ENCODE measurements at regions not wholly inside any gene's neighbourhood (a gene's known extent, or its start where the extent isn't known, plus 50 kb on each side); places are given as distances from the start of the nearest gene placed in this dataset.
A peak's percentile ranks its signal among the peaks of the same experiment; 100 is the strongest.

- H3K27me3 Mint-ChIP-seq: no peaks in the 10 kb centered on the region
- no peaks in the 10 kb centered on the region for H3K36me3 Mint-ChIP-seq (ENCODE audit: low read depth)
- H3K9me3 Mint-ChIP-seq: no peaks in the 10 kb centered on the region
- no peaks in the 10 kb centered on the region for H3K4me1 Mint-ChIP-seq (ENCODE audit: low read depth)
- no peak overlapping the region for H3K4me3 Mint-ChIP-seq
- DNase-seq: no peak
- H3K27ac Mint-ChIP-seq: no peak overlapping the region
Observed at GRCh38 chr13:77409412-77409811, 82.5 kb upstream of the MYCBP2 start.

DNA sequence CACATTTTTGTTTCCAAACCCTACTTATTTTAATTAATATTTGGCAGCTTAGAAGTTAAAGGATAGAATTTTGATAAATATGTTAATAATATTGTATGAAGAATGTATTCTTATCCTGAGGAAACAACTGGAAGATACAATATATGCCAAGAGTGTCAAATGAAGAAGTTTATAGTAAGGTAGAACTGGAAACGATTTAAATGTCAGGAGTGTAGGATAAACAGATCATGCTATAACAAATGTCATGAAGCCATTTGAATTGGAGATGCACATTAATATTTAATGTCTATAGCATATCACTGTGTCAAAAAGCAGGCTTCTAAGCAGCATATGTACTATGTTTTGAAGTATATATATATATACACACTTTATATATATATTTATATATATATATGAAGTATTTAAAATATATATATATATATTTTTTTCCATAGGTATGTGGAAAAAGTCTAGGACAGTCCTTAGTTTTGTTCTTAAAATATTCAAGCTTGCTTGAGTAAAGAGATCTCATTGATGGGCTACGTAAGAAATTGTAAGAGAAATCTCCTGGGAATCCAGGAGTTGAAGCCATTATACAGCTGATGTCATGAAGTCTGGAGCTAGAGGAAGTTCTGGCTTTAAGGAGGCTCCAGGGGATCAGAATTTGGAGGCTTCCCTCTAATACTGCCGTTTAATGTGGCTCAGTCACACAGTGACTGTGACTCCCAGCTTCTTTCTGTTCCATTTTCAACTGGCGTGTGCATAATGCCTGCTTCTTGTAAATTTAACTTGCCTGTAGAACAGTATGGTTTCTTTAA is 79.9 kb upstream of the MYCBP2 start:
- no peaks in the 10 kb centered on the region for H3K4me1 Mint-ChIP-seq (ENCODE audit: low read depth)
- DNase-seq: no peak
- H3K9me3 Mint-ChIP-seq: no peaks in the 10 kb centered on the region
- no peaks in the 10 kb centered on the region for H3K27me3 Mint-ChIP-seq
- H3K4me3 Mint-ChIP-seq: no peak overlapping the region
- H3K36me3 Mint-ChIP-seq (ENCODE audit: low read depth): no peaks in the 10 kb centered on the region
- no peak overlapping the region for H3K27ac Mint-ChIP-seq

- Mint-ChIP-seq H3K27me3 (peaks cover 4% of the 10 kb centered on the region), H3K27ac (no peak overlapping the region), H3K4me1 (ENCODE audit: low read depth) (no peaks in the 10 kb centered on the region), H3K9me3 (no peaks in the 10 kb centered on the region), H3K36me3 (ENCODE audit: low read depth) (no peaks in the 10 kb centered on the region), H3K4me3 (no peak overlapping the region)
- DNase-seq: no peak
Observed at GRCh38 chr13:77398825-77399620, 72.1 kb upstream of the MYCBP2 start.

DNA sequence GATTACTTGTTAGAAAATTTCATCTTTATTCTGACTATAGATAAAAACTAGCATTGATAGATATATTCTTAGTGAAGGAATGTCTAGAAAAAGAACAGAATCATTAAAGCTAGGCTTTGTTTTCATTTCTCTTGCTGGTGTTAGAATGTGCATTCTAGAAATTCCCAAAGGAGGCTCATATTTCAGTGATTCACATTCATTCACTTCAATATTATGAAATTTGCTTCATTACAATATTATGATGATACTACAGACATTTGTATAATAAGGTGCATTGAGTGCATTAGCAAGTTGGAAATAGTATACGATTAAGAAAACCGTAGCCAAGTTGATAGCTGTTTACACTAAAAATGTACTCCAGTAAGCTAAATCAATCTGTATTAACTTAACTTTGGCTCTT is 70.7 kb upstream of the MYCBP2 start:
- Mint-ChIP-seq H3K4me3 (no peak overlapping the region), H3K27me3 (peaks cover 4% of the 10 kb centered on the region), H3K36me3 (ENCODE audit: low read depth) (no peaks in the 10 kb centered on the region), H3K27ac (no peak overlapping the region), H3K9me3 (no peaks in the 10 kb centered on the region), H3K4me1 (ENCODE audit: low read depth) (peaks cover 10% of the 10 kb centered on the region)
- DNase-seq: no peak

DNA sequence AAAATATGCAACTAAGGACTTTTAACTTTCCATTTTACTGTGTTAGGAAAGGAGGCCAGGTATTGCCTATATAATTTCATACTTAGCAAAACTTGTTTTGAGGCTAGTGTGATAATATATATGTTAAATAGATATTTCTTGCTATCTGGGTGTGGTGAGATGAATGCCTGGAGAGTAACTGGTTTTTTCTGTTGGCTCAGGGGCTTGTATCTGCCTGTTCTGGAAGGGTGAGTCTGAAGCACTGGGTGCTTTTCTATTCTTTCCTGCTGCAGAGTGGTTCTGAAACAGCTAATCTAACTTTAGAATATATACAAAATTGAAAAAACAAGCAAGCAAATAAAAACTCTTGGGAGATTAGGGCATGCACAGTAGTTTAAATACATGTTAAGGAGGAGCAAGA is 64.6 kb upstream of the MYCBP2 start:
- no peaks in the 10 kb centered on the region for H3K36me3 Mint-ChIP-seq (ENCODE audit: low read depth)
- no peaks in the 10 kb centered on the region for H3K9me3 Mint-ChIP-seq
- no peak for DNase-seq
- no peak overlapping the region for H3K27ac Mint-ChIP-seq
- H3K27me3 Mint-ChIP-seq: no peaks in the 10 kb centered on the region
- peaks cover 31% of the 10 kb centered on the region for H3K4me1 Mint-ChIP-seq (ENCODE audit: low read depth)
- H3K4me3 Mint-ChIP-seq: no peak overlapping the region

- no peak overlapping the region for H3K27ac Mint-ChIP-seq
- no peak overlapping the region for H3K4me3 Mint-ChIP-seq
- H3K36me3 Mint-ChIP-seq (ENCODE audit: low read depth): no peaks in the 10 kb centered on the region
- H3K27me3 Mint-ChIP-seq: no peaks in the 10 kb centered on the region
- DNase-seq: no peak
- peaks cover 31% of the 10 kb centered on the region for H3K4me1 Mint-ChIP-seq (ENCODE audit: low read depth)
- H3K9me3 Mint-ChIP-seq: no peaks in the 10 kb centered on the region
Observed at GRCh38 chr13:77390391-77390790, 63.5 kb upstream of the MYCBP2 start.

DNA sequence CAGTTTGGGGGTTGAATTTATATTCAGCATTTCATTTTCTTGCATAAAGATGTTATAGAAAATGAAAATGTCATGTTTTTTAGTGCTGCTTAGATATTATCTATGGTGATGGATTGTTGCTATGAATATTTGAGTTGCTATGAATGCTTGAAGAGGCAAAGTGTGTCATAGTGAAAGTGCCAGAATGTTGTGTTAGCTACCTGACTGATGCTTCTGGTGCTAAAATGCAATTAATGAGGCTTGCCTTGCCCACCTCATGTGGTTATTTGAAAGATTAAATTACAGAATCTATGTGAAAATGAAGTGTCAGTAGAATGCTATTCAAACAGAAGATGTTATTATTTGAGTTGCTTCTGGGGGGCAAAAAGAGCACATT is 62.7 kb upstream of the MYCBP2 start:
- Mint-ChIP-seq H3K36me3 (ENCODE audit: low read depth) (no peaks in the 10 kb centered on the region), H3K9me3 (no peaks in the 10 kb centered on the region), H3K4me1 (ENCODE audit: low read depth) (peaks cover 31% of the 10 kb centered on the region), H3K27ac (no peak overlapping the region), H3K4me3 (no peak overlapping the region), H3K27me3 (no peaks in the 10 kb centered on the region)
- no peak for DNase-seq

DNA sequence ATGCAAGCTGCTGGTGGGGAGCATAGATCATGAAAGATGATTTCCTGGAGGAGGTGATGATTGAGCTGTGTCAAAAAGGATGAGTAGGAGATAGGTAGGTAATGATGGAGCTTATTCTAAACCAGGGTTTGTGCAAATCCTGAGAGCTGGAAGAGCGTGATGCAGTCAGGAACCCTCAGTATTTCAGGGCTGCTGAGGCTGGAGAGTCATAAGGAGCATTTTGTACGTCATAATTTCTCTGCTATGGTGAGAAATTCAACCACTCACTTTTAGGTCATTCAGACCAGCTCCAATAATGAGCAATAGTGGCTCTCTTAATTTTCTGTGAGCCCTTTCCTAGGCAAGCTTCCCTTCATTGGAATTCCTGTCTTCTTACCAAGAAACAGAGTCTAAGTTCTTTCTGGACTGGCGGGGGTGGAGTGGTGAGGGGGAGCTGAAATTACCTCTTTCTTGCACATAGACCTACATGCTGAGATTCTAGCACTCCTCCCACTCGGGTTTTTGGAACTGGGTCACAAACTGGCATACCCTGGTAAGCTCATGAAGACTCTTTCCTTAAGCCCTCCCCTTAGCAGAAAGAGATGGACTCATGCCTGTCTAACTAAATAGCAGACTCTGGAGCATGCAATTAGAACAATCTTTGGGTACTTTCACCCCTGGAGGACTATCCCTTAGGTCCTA is 62.2 kb upstream of the MYCBP2 start:
- Mint-ChIP-seq H3K27me3 (no peaks in the 10 kb centered on the region), H3K4me1 (ENCODE audit: low read depth) (peaks cover 31% of the 10 kb centered on the region), H3K27ac (peak overlapping the region; percentile 15), H3K4me3 (no peak overlapping the region), H3K36me3 (ENCODE audit: low read depth) (no peaks in the 10 kb centered on the region), H3K9me3 (no peaks in the 10 kb centered on the region)
- no peak for DNase-seq

- H3K27me3 Mint-ChIP-seq: no peaks in the 10 kb centered on the region
- H3K36me3 Mint-ChIP-seq (ENCODE audit: low read depth): no peaks in the 10 kb centered on the region
- H3K4me3 Mint-ChIP-seq: no peak overlapping the region
- peaks cover 21% of the 10 kb centered on the region for H3K4me1 Mint-ChIP-seq (ENCODE audit: low read depth)
- no peaks in the 10 kb centered on the region for H3K9me3 Mint-ChIP-seq
- no peak for DNase-seq
- no peak overlapping the region for H3K27ac Mint-ChIP-seq
Observed at GRCh38 chr13:77387607-77388200, 60.8 kb upstream of the MYCBP2 start.

DNA sequence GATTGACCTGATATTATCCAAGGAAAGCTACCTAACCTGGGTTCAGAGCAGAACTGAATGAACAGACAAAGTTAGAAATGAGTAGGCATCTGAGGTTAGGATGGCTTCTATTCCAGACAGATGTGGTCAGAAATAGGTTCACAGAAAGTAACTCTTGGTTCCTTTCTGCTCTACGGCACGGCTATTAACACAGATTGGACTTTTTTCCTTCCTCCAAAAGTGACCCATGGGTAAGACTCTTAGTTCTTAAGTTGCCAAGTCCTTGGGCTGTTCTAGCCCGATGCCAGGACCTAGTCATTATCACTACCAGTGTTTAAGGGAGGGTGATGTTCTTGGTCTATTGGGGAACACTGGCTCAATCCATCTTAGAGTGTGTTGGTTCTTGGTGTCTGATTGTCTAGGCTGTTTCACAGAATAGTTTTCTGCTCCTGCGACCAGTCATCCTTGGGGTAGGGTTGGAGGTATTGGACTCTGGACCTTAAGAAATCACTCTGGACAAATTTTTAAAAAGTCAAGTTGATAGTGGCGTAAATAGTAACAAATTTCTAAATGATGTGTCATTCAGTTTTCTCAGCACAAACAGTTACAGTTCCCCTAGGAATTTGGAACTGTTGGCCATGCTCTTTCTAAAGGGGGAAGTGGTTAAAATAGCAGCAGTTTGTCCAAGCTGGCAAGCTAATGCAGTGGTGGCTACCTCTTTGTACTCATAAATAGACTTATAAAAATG is 60.1 kb upstream of the MYCBP2 start:
- DNase-seq: no peak
- Mint-ChIP-seq H3K36me3 (ENCODE audit: low read depth) (no peaks in the 10 kb centered on the region), H3K4me3 (no peak overlapping the region), H3K4me1 (ENCODE audit: low read depth) (peaks cover 20% of the 10 kb centered on the region), H3K27me3 (no peaks in the 10 kb centered on the region), H3K27ac (no peak overlapping the region), H3K9me3 (no peaks in the 10 kb centered on the region)

- H3K27me3 Mint-ChIP-seq: no peaks in the 10 kb centered on the region
- H3K27ac Mint-ChIP-seq: no peak overlapping the region
- no peaks in the 10 kb centered on the region for H3K36me3 Mint-ChIP-seq (ENCODE audit: low read depth)
- H3K4me1 Mint-ChIP-seq (ENCODE audit: low read depth): peaks cover 20% of the 10 kb centered on the region
- DNase-seq: no peak
- no peak overlapping the region for H3K4me3 Mint-ChIP-seq
- H3K9me3 Mint-ChIP-seq: no peaks in the 10 kb centered on the region
Observed at GRCh38 chr13:77386046-77386445, 59.2 kb upstream of the MYCBP2 start.

DNA sequence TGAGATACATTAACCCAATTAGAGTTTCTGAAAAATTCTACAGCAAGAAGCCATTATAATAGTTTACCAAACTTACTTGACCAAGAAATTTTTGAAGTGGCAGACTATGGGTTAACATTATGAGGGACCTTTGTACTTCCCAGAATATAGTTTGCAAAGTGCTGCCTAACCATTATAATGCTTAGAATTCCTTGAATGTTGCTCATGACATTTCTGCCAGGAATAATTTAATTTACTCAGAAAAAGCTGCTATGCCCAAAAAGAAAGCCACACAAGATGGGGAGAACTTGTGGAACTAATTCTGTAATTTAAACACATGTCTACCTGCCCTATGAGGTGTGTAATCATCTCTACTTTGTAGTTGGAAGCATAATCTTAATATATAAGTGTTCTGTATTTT is 58.1 kb upstream of the MYCBP2 start:
- H3K27ac Mint-ChIP-seq: no peak overlapping the region
- H3K4me3 Mint-ChIP-seq: no peak overlapping the region
- no peaks in the 10 kb centered on the region for H3K27me3 Mint-ChIP-seq
- H3K4me1 Mint-ChIP-seq (ENCODE audit: low read depth): peaks cover 18% of the 10 kb centered on the region
- no peak for DNase-seq
- H3K9me3 Mint-ChIP-seq: no peaks in the 10 kb centered on the region
- H3K36me3 Mint-ChIP-seq (ENCODE audit: low read depth): no peaks in the 10 kb centered on the region

GRCh38 chr13:77383097-77383496 is 56.2 kb upstream of the MYCBP2 start:
- no peaks in the 10 kb centered on the region for H3K9me3 Mint-ChIP-seq
- peaks cover 6% of the 10 kb centered on the region for H3K4me1 Mint-ChIP-seq (ENCODE audit: low read depth)
- H3K4me3 Mint-ChIP-seq: no peak overlapping the region
- H3K27ac Mint-ChIP-seq: no peak overlapping the region
- H3K27me3 Mint-ChIP-seq: no peaks in the 10 kb centered on the region
- H3K36me3 Mint-ChIP-seq (ENCODE audit: low read depth): no peaks in the 10 kb centered on the region
- DNase-seq: no peak

DNA sequence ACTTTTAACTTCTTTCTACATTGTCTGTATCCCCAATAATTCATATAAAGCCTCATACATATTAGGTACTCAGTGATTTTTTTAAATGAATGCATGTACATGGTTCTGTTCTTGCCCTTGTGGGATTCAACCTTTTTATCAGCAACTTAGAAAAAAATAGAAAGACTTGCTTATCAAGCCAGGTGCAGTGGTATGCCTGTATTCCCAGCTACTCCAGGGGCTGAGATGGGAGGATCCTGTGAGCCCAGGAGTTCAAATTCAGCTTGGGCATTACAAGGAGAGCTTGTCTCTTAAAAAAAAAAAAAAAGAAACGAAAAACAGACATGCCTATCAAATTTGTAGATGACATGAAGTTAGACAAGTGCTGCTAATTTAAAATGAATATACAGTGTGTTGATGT is 54.2 kb upstream of the MYCBP2 start:
- H3K27me3 Mint-ChIP-seq: no peaks in the 10 kb centered on the region
- H3K4me1 Mint-ChIP-seq (ENCODE audit: low read depth): no peaks in the 10 kb centered on the region
- no peak for DNase-seq
- H3K9me3 Mint-ChIP-seq: no peaks in the 10 kb centered on the region
- H3K4me3 Mint-ChIP-seq: no peak overlapping the region
- H3K36me3 Mint-ChIP-seq (ENCODE audit: low read depth): no peaks in the 10 kb centered on the region
- no peak overlapping the region for H3K27ac Mint-ChIP-seq
